B cell (primary cell): ENCODE measurements at regions not wholly inside any gene's neighbourhood (a gene's known extent, or its start where the extent isn't known, plus 50 kb on each side); places are given as distances from the start of the nearest gene placed in this dataset.

ENCODE experiments used
- ATAC-seq: fragments of 200-7000 bp; cut with Tn5 transposase; one replicate; pipeline ENCODE4 v1.10.0; 2021; ENCODE audit warnings: low read depth, mild to moderate bottlenecking, moderate number of reproducible peaks, moderate library complexity
- CTCF ChIA-PET: fragments of 350-600 bp; sonication (Branson Sonifier 250); formaldehyde crosslinking; loops from one replicate; lab custom pipeline; 2021; ENCODE audit warnings: antibody characterized with exemption, inconsistent platforms; lab: Charles Lee
- POLR2A ChIA-PET: fragments of 350-600 bp; sonication (Branson Sonifier 250); formaldehyde crosslinking; loops from one replicate; lab custom pipeline; 2021; ENCODE audit warnings: antibody characterized with exemption; lab: Charles Lee
- DNase-seq: peaks from one replicate; pipeline ENCODE4 v3.0.0; 2013
- H2AFZ ChIP-seq: 2 replicates; pipeline ENCODE4 v1.6.1; 2012; ENCODE audit warnings: mild to moderate bottlenecking, low read depth, low read length; ENCODE audit not compliant: insufficient read depth, poor library complexity, severe bottlenecking
- H3K27ac ChIP-seq, 2 donors: 1 replicate in 1 of 2; 2 replicates in 1 of 2; pipeline ENCODE4 v1.5.1; 2012 to 2013; ENCODE audit warnings: low read length in 2 of 2, mild to moderate bottlenecking in 2 of 2, moderate library complexity in 1 of 2
- H3K27me3 ChIP-seq, 4 experiments: fragments of 200-600 bp in 1 of 4; sonication (generic) in 1 of 4; replicated peaks in 1 of 4; 1 replicate in 2 of 4; 2 replicates in 2 of 4; pipeline versions ENCODE4 v1.6.1 to v1.7.0; 2013 to 2016; ENCODE audit warnings: low read length in 3 of 4, mild to moderate bottlenecking in 2 of 4, mixed read lengths in 1 of 4, moderate library complexity in 1 of 4; ENCODE audit not compliant: insufficient read depth in 4 of 4, control insufficient read depth in 3 of 4; ENCODE audit errors: control extremely low read depth in 1 of 4
- H3K36me3 ChIP-seq, 2 experiments: replicated peaks in 1 of 2; 1 replicate in 1 of 2; 2 replicates in 1 of 2; pipeline versions ENCODE4 v1.6.1 to v1.7.1; 2013; ENCODE audit warnings: low read length in 1 of 2; ENCODE audit not compliant: insufficient read depth in 2 of 2, control insufficient read depth in 1 of 2; ENCODE audit errors: control extremely low read depth in 1 of 2, extremely low read depth in 1 of 2
- H3K4me1 ChIP-seq, 2 donors: fragments of 200-600 bp in 1 of 2; sonication (generic) in 1 of 2; 1 replicate in 1 of 2; 2 replicates in 1 of 2; pipeline versions ENCODE4 v1.5.1 to v1.6.1; 2013 to 2017; ENCODE audit warnings: low read length in 2 of 2; ENCODE audit not compliant: control insufficient read depth in 2 of 2, insufficient read depth in 2 of 2
- H3K4me2 ChIP-seq: replicated peaks from 2 replicates; pipeline ENCODE3; 2012; ENCODE audit warnings: mild to moderate bottlenecking, low read depth, low read length; ENCODE audit not compliant: poor library complexity, severe bottlenecking
- H3K4me3 ChIP-seq, 5 experiments: fragments of 200-600 bp in 1 of 5; sonication (generic) in 1 of 5; 1 replicate in 3 of 5; 2 replicates in 2 of 5; pipeline versions ENCODE4 v1.5.1 to v1.7.0; 2011 to 2016; ENCODE audit warnings: low read length in 4 of 5, mild to moderate bottlenecking in 4 of 5, low read depth in 2 of 5, control low read depth in 1 of 5, moderate library complexity in 1 of 5; ENCODE audit not compliant: insufficient read depth in 1 of 5; ENCODE audit errors: control extremely low read depth in 1 of 5, extremely low read depth in 1 of 5
- H3K79me2 ChIP-seq: fragments of 200-600 bp; sonication (generic); one replicate; pipeline ENCODE4 v1.6.0; 2016; ENCODE audit warnings: low read length; ENCODE audit not compliant: control insufficient read depth, insufficient read depth
- H3K9ac ChIP-seq: fragments of 200-600 bp; sonication (generic); 2 replicates; pipeline ENCODE4 v1.6.1; 2017; ENCODE audit warnings: mild to moderate bottlenecking, low read length, moderate library complexity
- H3K9me3 ChIP-seq, 3 donors: one replicate each; pipeline versions ENCODE4 v1.6.1 to v1.7.1; 2013; ENCODE audit warnings: low read length in 2 of 3; ENCODE audit not compliant: control insufficient read depth in 2 of 3, insufficient read depth in 1 of 3; ENCODE audit errors: control extremely low read depth in 1 of 3
- H4K20me1 ChIP-seq: 2 replicates; pipeline ENCODE4 v1.6.0; 2012; ENCODE audit warnings: mild to moderate bottlenecking, low read length; ENCODE audit not compliant: insufficient read depth, control insufficient read depth, poor library complexity, severe bottlenecking
- H3K27ac Mint-ChIP-seq: one replicate; pipeline ENCODE4 v1.8.0; 2021; ENCODE audit warnings: mixed read lengths
- H3K27me3 Mint-ChIP-seq: one replicate; pipeline ENCODE4 v1.8.0; 2021; ENCODE audit warnings: mixed read lengths
- H3K4me1 Mint-ChIP-seq: one replicate; pipeline ENCODE4 v1.8.0; 2021; ENCODE audit warnings: mixed read lengths
- H3K4me3 Mint-ChIP-seq: one replicate; pipeline ENCODE4 v1.8.0; 2021; ENCODE audit warnings: mixed read lengths
- H3K9me3 Mint-ChIP-seq: one replicate; pipeline ENCODE4 v1.8.0; 2022; ENCODE audit warnings: mixed read lengths; ENCODE audit not compliant: insufficient read depth
- CTCF ChIP-seq: fragments of 200-600 bp; IDR thresholded peaks from one replicate; pipeline ENCODE4 v1.8.0; 2022; ENCODE audit warnings: antibody characterized with exemption, mild to moderate bottlenecking
- EZH2 ChIP-seq: IDR thresholded peaks from 2 replicates; pipeline ENCODE4 v1.6.1; 2012; ENCODE audit warnings: borderline replicate concordance, low read depth, mild to moderate bottlenecking, moderate library complexity, low read length; ENCODE audit not compliant: insufficient read depth, poor library complexity, severe bottlenecking
- WGBS: methylation state at CpG from one replicate; pipeline ENCODE4 v1.1.5; 2013; ENCODE audit warnings: missing lambda C conversion rate; ENCODE audit not compliant: insufficient coverage; 5-methylcytosine and 5-hydroxymethylcytosine counted together
- intact Hi-C: fragments of 100-400 bp; cut with micrococcal nuclease; formaldehyde crosslinking; loops from one replicate; pipeline ENCODE4 v1.10.0; 2022

- no peak overlapping the region for H3K4me3 ChIP-seq
- no peak overlapping the region for H2AFZ ChIP-seq
- no peaks in the 10 kb centered on the region for H3K9me3 ChIP-seq
- intact Hi-C loops, result no loop called here
- no peaks in the 10 kb centered on the region for H3K79me2 ChIP-seq
- Mint-ChIP-seq H3K9me3 (no peaks in the 10 kb centered on the region), H3K27ac (no peak overlapping the region), H3K4me3 (no peak overlapping the region), H3K4me1 (no peaks in the 10 kb centered on the region), H3K27me3 (no peaks in the 10 kb centered on the region)
- no peak overlapping the region for H3K4me2 ChIP-seq
- no peak for TF ChIP-seq CTCF
- TF ChIP-seq EZH2, result no peak
- no peaks in the 10 kb centered on the region for H4K20me1 ChIP-seq
- CTCF ChIA-PET, result no interaction called here
- no peaks in the 10 kb centered on the region for H3K4me1 ChIP-seq
- no peak overlapping the region for H3K9ac ChIP-seq
- POLR2A ChIA-PET, result no interaction called here
- no peak overlapping the region for H3K27ac ChIP-seq
- DNase-seq, result no peak
- H3K36me3 ChIP-seq, result no peaks in the 10 kb centered on the region
- 100% methylated on average over 1 of the region's 2 CpGs for WGBS
- no peaks in the 10 kb centered on the region for H3K27me3 ChIP-seq
- ATAC-seq, result no peak
Measured at GRCh38 chr2:164055623-164056022, 319.8 kb upstream of the FIGN start.

GRCh38 chr2:164054651-164055050 is 318.8 kb upstream of the FIGN start:
- POLR2A ChIA-PET, result no interaction called here
- Mint-ChIP-seq H3K9me3 (no peaks in the 10 kb centered on the region), H3K4me1 (no peaks in the 10 kb centered on the region), H3K4me3 (no peak overlapping the region), H3K27me3 (no peaks in the 10 kb centered on the region), H3K27ac (no peak overlapping the region)
- no peak overlapping the region for H2AFZ ChIP-seq
- DNase-seq (no peak), ATAC-seq (no peak)
- no peaks in the 10 kb centered on the region for H3K27me3 ChIP-seq
- H3K4me3 ChIP-seq, result no peak overlapping the region
- H3K9ac ChIP-seq, result no peak overlapping the region
- H4K20me1 ChIP-seq, result no peaks in the 10 kb centered on the region
- H3K9me3 ChIP-seq, result no peaks in the 10 kb centered on the region
- intact Hi-C loops, result no loop called here
- no peaks in the 10 kb centered on the region for H3K4me1 ChIP-seq
- H3K79me2 ChIP-seq, result no peaks in the 10 kb centered on the region
- CTCF ChIA-PET, result no interaction called here
- no peaks in the 10 kb centered on the region for H3K36me3 ChIP-seq
- no peak overlapping the region for H3K4me2 ChIP-seq
- WGBS, result 90% methylated on average over 3 of the region's 5 CpGs
- no peak for TF ChIP-seq EZH2
- TF ChIP-seq CTCF, result no peak
- H3K27ac ChIP-seq, result no peak overlapping the region
